Testis (tissue), 2 donors: ENCODE measurements at regions not wholly inside any gene's neighbourhood (a gene's known extent, or its start where the extent isn't known, plus 50 kb on each side); places are given as distances from the start of the nearest gene placed in this dataset.

ENCODE experiments used
- CTCF ChIP-seq, 3 experiments: fragments of 450-650 bp in 2 of 3; fragments of 200-600 bp in 1 of 3; sonication (generic) in 1 of 3; IDR thresholded peaks; one replicate each; pipeline ENCODE4 v1.5.1; 2016 to 2019; ENCODE audit warnings: antibody characterized with exemption in 3 of 3, mild to moderate bottlenecking in 2 of 3, moderate library complexity in 1 of 3
- POLR2A ChIP-seq: fragments of 450-650 bp; IDR thresholded peaks from one replicate; pipeline ENCODE4 v1.6.1; 2017; ENCODE audit warnings: antibody characterized with exemption, mild to moderate bottlenecking, moderate library complexity

- TF ChIP-seq CTCF (IDR thresholded peaks at IDR 0.05) (no peak), POLR2A (no peak)
These were observed 177.2 kb downstream of the BCL11A start for GRCh38 chr2:60376252-60376651.
